Neural crest cell (in vitro differentiated cells): ENCODE measurements at regions not wholly inside any gene's neighbourhood (a gene's known extent, or its start where the extent isn't known, plus 50 kb on each side); places are given as distances from the start of the nearest gene placed in this dataset.

ENCODE experiments used
- DNase-seq: peaks from one replicate; pipeline ENCODE4 v3.0.0; 2021; ENCODE audit warnings: low read depth, mixed read lengths, low spot score
- H3K27ac Mint-ChIP-seq: one replicate; pipeline ENCODE4 v1.8.0; 2021; ENCODE audit warnings: mild to moderate bottlenecking, mixed read lengths; ENCODE audit not compliant: unreplicated experiment
- H3K27me3 Mint-ChIP-seq: 2 replicates; pipeline ENCODE4 v1.8.0; 2021; ENCODE audit warnings: low read depth, mild to moderate bottlenecking, mixed read lengths
- H3K36me3 Mint-ChIP-seq: 2 replicates; pipeline ENCODE4 v1.8.0; 2021; ENCODE audit warnings: low read depth, mild to moderate bottlenecking, mixed read lengths
- H3K4me1 Mint-ChIP-seq: 2 replicates; pipeline ENCODE4 v1.8.0; 2021; ENCODE audit warnings: mixed read lengths
- H3K4me3 Mint-ChIP-seq: one replicate; pipeline ENCODE4 v1.8.0; 2021; ENCODE audit warnings: mild to moderate bottlenecking, mixed read lengths
- H3K9me3 Mint-ChIP-seq: 2 replicates; pipeline ENCODE4 v1.8.0; 2021; ENCODE audit warnings: mixed read lengths
- TF ChIP-seq, protein P1 (sequence below): fragments of 200-600 bp; sonication (generic); conservative IDR thresholded peaks from 2 replicates; pipeline ENCODE4 v1.5.0; 2021; ENCODE audit warnings: antibody characterized with exemption, mild to moderate bottlenecking

DNA sequence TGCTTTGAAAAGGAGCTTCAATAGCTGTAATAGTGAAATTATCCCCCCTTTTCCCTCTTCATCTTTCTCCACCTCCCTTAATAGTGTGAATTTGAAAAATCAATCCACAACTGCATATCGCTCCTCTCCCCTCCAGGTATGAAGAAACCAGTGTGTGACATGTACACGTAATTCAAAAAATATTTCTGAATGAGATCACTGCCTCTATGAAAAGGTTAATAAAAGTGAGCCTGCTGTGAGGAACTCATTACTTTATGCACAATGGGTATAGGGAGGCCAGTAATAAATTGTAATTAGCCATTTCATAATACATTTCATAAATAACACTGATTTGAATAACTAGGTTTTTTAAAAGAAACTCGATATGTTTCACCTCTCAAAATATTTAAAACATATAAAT is 209.0 kb upstream of the KYNU start:
- no peaks in the 10 kb centered on the region for H3K36me3 Mint-ChIP-seq
- TF ChIP-seq, protein P1, sequence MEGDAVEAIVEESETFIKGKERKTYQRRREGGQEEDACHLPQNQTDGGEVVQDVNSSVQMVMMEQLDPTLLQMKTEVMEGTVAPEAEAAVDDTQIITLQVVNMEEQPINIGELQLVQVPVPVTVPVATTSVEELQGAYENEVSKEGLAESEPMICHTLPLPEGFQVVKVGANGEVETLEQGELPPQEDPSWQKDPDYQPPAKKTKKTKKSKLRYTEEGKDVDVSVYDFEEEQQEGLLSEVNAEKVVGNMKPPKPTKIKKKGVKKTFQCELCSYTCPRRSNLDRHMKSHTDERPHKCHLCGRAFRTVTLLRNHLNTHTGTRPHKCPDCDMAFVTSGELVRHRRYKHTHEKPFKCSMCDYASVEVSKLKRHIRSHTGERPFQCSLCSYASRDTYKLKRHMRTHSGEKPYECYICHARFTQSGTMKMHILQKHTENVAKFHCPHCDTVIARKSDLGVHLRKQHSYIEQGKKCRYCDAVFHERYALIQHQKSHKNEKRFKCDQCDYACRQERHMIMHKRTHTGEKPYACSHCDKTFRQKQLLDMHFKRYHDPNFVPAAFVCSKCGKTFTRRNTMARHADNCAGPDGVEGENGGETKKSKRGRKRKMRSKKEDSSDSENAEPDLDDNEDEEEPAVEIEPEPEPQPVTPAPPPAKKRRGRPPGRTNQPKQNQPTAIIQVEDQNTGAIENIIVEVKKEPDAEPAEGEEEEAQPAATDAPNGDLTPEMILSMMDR = no peak
- no peak overlapping the region for H3K27ac Mint-ChIP-seq
- DNase-seq = no peak
- no peaks in the 10 kb centered on the region for H3K27me3 Mint-ChIP-seq
- no peak overlapping the region for H3K4me3 Mint-ChIP-seq
- no peaks in the 10 kb centered on the region for H3K4me1 Mint-ChIP-seq
- no peaks in the 10 kb centered on the region for H3K9me3 Mint-ChIP-seq

DNA sequence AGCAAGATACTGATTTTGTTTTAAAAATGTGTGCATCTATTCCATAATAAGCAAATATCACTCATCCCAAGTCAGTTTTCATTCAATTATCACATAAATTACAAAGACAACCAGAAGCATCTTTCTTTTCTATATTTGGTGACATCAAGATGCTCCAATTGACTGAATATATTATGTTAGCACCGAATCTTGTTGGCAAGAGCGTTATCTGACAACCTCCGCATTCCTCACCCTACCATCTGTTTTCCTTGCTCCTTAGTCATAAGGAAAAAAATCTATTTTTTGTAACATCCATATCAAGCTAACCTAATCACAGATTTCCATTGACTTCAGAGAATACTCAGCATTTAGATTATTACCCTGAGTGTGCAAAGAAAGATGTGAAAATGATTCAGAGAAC is 212.2 kb upstream of the KYNU start:
- no peaks in the 10 kb centered on the region for H3K4me1 Mint-ChIP-seq
- H3K4me3 Mint-ChIP-seq = no peak overlapping the region
- H3K9me3 Mint-ChIP-seq = no peaks in the 10 kb centered on the region
- H3K27ac Mint-ChIP-seq = no peak overlapping the region
- DNase-seq = no peak
- H3K36me3 Mint-ChIP-seq = no peaks in the 10 kb centered on the region
- TF ChIP-seq, protein P1 = no peak
- H3K27me3 Mint-ChIP-seq = no peaks in the 10 kb centered on the region

DNA sequence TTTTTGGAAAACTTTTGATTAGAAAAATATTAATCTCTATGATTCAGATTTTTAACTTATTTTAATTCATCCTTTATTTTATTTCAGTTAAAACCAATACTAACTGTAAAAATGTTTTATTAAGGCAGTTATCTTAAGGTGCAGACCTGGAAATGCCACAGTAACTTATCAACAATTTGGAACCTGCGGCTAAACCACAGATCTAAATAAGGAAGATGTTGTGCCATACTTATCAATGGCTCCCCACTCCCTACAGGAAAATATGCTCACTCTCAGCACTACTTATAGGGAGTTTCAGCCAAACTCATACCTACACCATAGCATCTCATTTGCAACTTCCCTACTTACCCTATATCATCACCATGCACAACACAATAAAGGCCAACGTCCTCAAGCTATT is 226.9 kb upstream of the KYNU start:
- H3K27me3 Mint-ChIP-seq = no peaks in the 10 kb centered on the region
- no peaks in the 10 kb centered on the region for H3K4me1 Mint-ChIP-seq
- no peak overlapping the region for H3K4me3 Mint-ChIP-seq
- no peak overlapping the region for H3K27ac Mint-ChIP-seq
- TF ChIP-seq, protein P1 = no peak
- no peaks in the 10 kb centered on the region for H3K36me3 Mint-ChIP-seq
- DNase-seq = no peak
- peaks cover 3% of the 10 kb centered on the region for H3K9me3 Mint-ChIP-seq

DNA sequence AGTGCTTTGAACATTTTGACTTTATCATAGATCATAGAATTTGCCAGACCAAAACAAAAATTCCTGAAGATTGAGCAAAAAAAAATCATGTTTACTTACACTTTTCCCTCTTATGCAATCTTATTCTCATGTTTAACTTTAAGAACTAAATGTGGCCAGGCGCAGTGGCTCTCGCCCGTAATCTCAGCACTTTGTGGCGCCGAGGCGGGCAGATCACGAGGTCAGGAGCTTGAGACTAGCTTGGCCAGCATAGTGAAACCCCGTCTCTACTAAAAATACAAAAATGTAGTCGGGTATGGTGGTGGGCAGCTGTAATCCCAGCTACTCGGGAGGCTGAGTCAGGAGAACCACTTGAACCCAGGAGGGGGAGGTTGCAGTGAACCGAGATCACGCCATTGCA is 227.9 kb upstream of the KYNU start:
- TF ChIP-seq, protein P1 = no peak
- DNase-seq = no peak
- no peaks in the 10 kb centered on the region for H3K4me1 Mint-ChIP-seq
- no peaks in the 10 kb centered on the region for H3K27me3 Mint-ChIP-seq
- H3K27ac Mint-ChIP-seq = no peak overlapping the region
- H3K36me3 Mint-ChIP-seq = no peaks in the 10 kb centered on the region
- H3K9me3 Mint-ChIP-seq = peaks cover 3% of the 10 kb centered on the region
- no peak overlapping the region for H3K4me3 Mint-ChIP-seq

DNA sequence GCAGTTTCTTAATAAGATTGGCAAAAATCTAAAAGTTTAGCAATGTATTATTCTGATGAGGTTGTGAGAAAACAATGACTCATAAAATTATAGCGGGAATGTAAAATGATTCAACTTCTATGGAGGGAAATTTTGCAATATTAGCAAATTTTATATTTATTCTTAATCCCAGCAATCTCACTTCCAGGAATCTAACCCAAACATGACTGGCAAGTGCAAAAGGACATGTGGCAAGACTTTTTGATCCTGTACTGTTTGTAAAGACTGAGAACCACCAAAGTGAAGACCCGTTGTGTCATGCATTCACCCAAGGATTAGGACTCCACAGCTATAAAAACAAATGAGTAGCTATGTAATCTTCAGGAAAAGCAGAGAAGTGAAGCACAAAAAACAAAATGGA is 234.8 kb upstream of the KYNU start:
- Mint-ChIP-seq H3K27me3 (no peaks in the 10 kb centered on the region), H3K27ac (no peak overlapping the region), H3K4me3 (no peak overlapping the region), H3K9me3 (peaks cover 3% of the 10 kb centered on the region), H3K36me3 (no peaks in the 10 kb centered on the region), H3K4me1 (no peaks in the 10 kb centered on the region)
- TF ChIP-seq, protein P1 = no peak
- DNase-seq = no peak

DNA sequence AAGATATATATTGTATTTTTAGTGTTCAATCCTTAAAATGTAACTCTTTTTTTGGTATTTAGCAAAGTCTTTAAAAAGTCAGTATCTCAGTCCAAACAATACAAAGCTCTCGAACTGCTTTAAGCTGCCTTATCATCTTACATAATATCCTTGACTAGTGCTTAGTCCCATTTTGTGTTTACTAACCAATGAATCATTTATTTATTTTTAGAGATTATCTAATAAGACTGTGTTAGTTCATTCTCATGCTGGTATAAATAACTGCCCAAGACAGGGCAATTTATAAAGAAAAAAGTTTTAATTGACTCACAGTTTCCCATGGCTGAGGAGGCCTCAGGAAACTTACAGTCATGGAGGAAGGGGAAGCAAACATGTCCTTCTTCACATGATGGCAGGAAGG is 248.3 kb upstream of the KYNU start:
- no peak for DNase-seq
- H3K4me1 Mint-ChIP-seq = no peaks in the 10 kb centered on the region

More for the DNA sequence above, 248.3 kb upstream of the KYNU start:
- H3K36me3 Mint-ChIP-seq = no peaks in the 10 kb centered on the region
- no peaks in the 10 kb centered on the region for H3K27me3 Mint-ChIP-seq
- peaks cover 2% of the 10 kb centered on the region for H3K9me3 Mint-ChIP-seq
- no peak overlapping the region for H3K27ac Mint-ChIP-seq
- no peak overlapping the region for H3K4me3 Mint-ChIP-seq
- TF ChIP-seq, protein P1 = no peak
